ENCODE measurements at regions not wholly inside any gene's neighbourhood (a gene's known extent, or its start where the extent isn't known, plus 50 kb on each side); places are given as distances from the start of the nearest gene placed in this dataset.

DNA sequence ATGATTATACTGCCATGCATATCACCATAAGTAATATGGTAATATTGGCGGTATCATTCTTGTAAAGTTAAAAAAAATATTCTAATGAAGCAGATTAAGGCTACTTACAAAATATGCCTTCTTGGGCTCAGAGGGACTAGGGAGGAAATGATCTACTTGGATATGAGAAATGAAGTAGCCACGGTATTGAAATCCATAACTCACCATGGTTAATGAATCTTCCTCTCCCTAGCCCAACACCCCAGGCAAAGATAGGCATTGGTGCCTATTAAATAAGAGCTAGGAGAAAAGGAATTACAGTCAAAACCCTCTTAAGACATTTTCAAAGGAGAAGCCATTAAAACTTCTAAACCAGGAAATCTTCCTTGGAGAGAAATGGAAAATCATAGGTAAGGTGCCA lies 280.5 kb downstream of the TFAP2B start:
- no peak overlapping the region for H3K4me3 Mint-ChIP-seq
- Histone ChIP-seq H3K4me1 (ENCODE audit: control insufficient read depth in 2 of 2, insufficient read depth in 2 of 2, low read length in 2 of 2) (no peaks in the 10 kb centered on the region), H3K9me3 (ENCODE audit: control insufficient read depth in 2 of 3, low read length in 3 of 3) (no peaks in the 10 kb centered on the region), H3K27ac (ENCODE audit: low read depth, low read length) (no peak overlapping the region), H3K27me3 (ENCODE audit: control insufficient read depth in 2 of 2, insufficient read depth in 2 of 2, low read length in 2 of 2) (no peaks in the 10 kb centered on the region), H3K36me3 (ENCODE audit: control insufficient read depth in 2 of 3, insufficient read depth in 3 of 3, low read length in 3 of 3) (no peaks in the 10 kb centered on the region), H3K4me3 (ENCODE audit: low read length) (no peak overlapping the region)
- no peak overlapping the region for H3K27ac Mint-ChIP-seq
- intact Hi-C loops (cut with micrococcal nuclease) = no loop called here
- H3K36me3 Mint-ChIP-seq = no peaks in the 10 kb centered on the region
- DNase-seq (no peak), ATAC-seq (no peak)
- CTCF ChIA-PET = no interaction called here
- peaks cover 0 to 8% (median 2%) of the 10 kb centered on the region in 11 donors for H3K9me3 Mint-ChIP-seq
- H3K4me1 Mint-ChIP-seq = no peaks in the 10 kb centered on the region
- no peaks in the 10 kb centered on the region for H3K27me3 Mint-ChIP-seq
- POLR2A ChIA-PET = no interaction called here

DNA sequence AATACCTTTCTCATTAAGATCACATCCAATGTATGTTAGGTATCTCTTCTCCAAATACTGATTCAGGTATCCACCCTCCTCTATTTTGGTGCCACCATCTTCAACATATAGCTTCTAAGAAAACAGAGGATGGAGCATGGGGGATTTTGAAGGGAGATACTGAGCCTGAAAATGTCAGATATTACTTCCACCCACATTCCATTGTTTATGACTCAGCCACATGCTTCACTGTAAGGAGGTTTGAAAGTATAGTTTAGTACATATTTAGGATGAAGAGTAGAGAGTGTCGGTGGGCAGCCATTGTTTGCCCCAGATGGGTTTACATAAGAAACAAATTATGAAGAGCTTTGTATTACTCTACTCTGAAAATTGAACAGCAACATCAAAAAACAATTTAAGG lies 286.7 kb downstream of the TFAP2B start:
- no peaks in the 10 kb centered on the region for H3K4me1 Mint-ChIP-seq
- H3K27ac Mint-ChIP-seq = no peak overlapping the region
- no peak overlapping the region for H3K4me3 Mint-ChIP-seq
- H3K36me3 ChIP-seq (ENCODE audit: control insufficient read depth in 2 of 3, insufficient read depth in 3 of 3, low read length in 3 of 3) = no peaks in the 10 kb centered on the region
- no peak overlapping the region for H3K27ac ChIP-seq (ENCODE audit: low read depth, low read length)
- DNase-seq = no peak
- no peak overlapping the region for H3K4me3 ChIP-seq (ENCODE audit: low read length)
- intact Hi-C loops (cut with micrococcal nuclease) = no loop called here
- no peaks in the 10 kb centered on the region for H3K4me1 ChIP-seq (ENCODE audit: control insufficient read depth in 2 of 2, insufficient read depth in 2 of 2, low read length in 2 of 2)
- ATAC-seq = no peak
- H3K27me3 ChIP-seq (ENCODE audit: control insufficient read depth in 2 of 2, insufficient read depth in 2 of 2, low read length in 2 of 2) = no peaks in the 10 kb centered on the region
- CTCF ChIA-PET = no interaction called here
- H3K9me3 ChIP-seq (ENCODE audit: control insufficient read depth in 2 of 3, low read length in 3 of 3) = no peaks in the 10 kb centered on the region
- POLR2A ChIA-PET = no interaction called here
- no peaks in the 10 kb centered on the region for H3K36me3 Mint-ChIP-seq
- H3K27me3 Mint-ChIP-seq = no peaks in the 10 kb centered on the region
- peaks cover 0 to 16% (median 5%) of the 10 kb centered on the region in 11 donors for H3K9me3 Mint-ChIP-seq

DNA sequence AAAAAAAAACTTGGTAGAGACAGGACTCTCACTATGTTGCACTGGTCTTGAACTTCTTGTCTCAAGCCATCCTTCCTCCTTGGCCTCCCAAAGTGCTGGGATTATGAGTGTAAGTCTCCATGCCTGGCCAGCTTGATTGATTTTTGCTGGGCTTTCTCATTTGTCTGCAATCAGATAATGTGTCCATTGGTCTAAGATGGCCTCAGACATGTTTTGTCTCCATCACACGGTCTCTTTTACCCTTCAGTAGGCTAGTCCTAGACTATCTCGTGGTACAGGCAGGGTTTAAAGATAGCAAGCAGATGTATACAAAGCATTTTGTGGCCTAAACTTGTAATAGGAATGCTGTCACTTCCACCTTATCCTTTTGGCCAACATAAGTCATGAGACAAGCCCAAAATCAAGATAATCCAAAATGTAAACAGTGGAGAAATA lies 289.1 kb downstream of the TFAP2B start:
- Histone ChIP-seq H3K4me1 (ENCODE audit: control insufficient read depth in 2 of 2, insufficient read depth in 2 of 2, low read length in 2 of 2) (no peaks in the 10 kb centered on the region), H3K9me3 (ENCODE audit: control insufficient read depth in 2 of 3, low read length in 3 of 3) (no peaks in the 10 kb centered on the region), H3K27ac (ENCODE audit: low read depth, low read length) (no peak overlapping the region), H3K27me3 (ENCODE audit: control insufficient read depth in 2 of 2, insufficient read depth in 2 of 2, low read length in 2 of 2) (no peaks in the 10 kb centered on the region), H3K4me3 (ENCODE audit: low read length) (no peak overlapping the region), H3K36me3 (ENCODE audit: control insufficient read depth in 2 of 3, insufficient read depth in 3 of 3, low read length in 3 of 3) (no peaks in the 10 kb centered on the region)
- ATAC-seq (no peak), DNase-seq (no peak)
- no peaks in the 10 kb centered on the region for H3K27me3 Mint-ChIP-seq
- H3K4me1 Mint-ChIP-seq = no peaks in the 10 kb centered on the region
- ChIA-PET CTCF (no interaction called here), POLR2A (no interaction called here)
- intact Hi-C loops (cut with micrococcal nuclease) = no loop called here
- H3K36me3 Mint-ChIP-seq = no peaks in the 10 kb centered on the region
- H3K27ac Mint-ChIP-seq = no peak overlapping the region
- no peak overlapping the region for H3K4me3 Mint-ChIP-seq
- peaks cover 0 to 16% (median 5%) of the 10 kb centered on the region in 11 donors for H3K9me3 Mint-ChIP-seq

DNA sequence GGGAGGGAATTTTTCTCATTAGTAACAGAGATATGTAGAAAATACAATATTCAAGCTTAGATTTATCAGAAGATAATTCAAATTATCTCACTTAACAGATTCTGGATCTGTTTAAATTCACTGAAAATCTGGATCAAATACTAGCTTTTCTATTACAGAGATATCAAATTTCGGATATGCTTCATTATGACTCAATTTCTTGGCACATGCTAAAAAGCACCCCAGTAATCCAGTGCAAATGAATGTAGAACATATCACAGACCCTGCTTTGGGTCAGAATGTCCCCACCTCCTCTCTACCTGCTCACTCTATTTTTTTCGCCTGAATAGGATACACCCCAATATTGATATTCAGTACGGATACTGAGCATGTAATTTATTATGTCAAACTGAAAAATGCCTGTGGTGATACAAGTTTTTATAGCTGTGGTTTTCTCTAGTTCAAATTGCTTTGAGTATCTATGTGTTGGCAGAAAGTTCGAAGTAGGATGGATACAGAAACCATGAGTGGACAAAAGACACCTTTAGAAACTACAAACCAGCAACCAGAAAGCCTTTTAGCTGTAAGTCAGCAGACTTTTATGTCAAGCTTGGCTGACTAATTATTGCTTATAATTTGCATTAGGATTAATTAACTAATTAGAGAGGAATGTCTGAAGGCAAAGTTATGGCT lies 290.0 kb downstream of the TFAP2B start:
- no peak overlapping the region for H3K4me3 Mint-ChIP-seq
- no peaks in the 10 kb centered on the region for H3K4me1 Mint-ChIP-seq
- no peaks in the 10 kb centered on the region for H3K36me3 Mint-ChIP-seq
- DNase-seq (no peak), ATAC-seq (no peak)
- no peak overlapping the region for H3K27ac ChIP-seq (ENCODE audit: low read depth, low read length)
- no peaks in the 10 kb centered on the region for H3K27me3 ChIP-seq (ENCODE audit: control insufficient read depth in 2 of 2, insufficient read depth in 2 of 2, low read length in 2 of 2)
- ChIA-PET CTCF (no interaction called here), POLR2A (no interaction called here)
- H3K9me3 ChIP-seq (ENCODE audit: control insufficient read depth in 2 of 3, low read length in 3 of 3) = no peaks in the 10 kb centered on the region
- H3K36me3 ChIP-seq (ENCODE audit: control insufficient read depth in 2 of 3, insufficient read depth in 3 of 3, low read length in 3 of 3) = no peaks in the 10 kb centered on the region
- intact Hi-C loops (cut with micrococcal nuclease) = no loop called here
- no peak overlapping the region for H3K27ac Mint-ChIP-seq
- H3K9me3 Mint-ChIP-seq = peaks cover 0 to 16% (median 5%) of the 10 kb centered on the region in 11 donors
- H3K4me1 ChIP-seq (ENCODE audit: control insufficient read depth in 2 of 2, insufficient read depth in 2 of 2, low read length in 2 of 2) = no peaks in the 10 kb centered on the region
- H3K27me3 Mint-ChIP-seq = no peaks in the 10 kb centered on the region
- H3K4me3 ChIP-seq (ENCODE audit: low read length) = no peak overlapping the region

DNA sequence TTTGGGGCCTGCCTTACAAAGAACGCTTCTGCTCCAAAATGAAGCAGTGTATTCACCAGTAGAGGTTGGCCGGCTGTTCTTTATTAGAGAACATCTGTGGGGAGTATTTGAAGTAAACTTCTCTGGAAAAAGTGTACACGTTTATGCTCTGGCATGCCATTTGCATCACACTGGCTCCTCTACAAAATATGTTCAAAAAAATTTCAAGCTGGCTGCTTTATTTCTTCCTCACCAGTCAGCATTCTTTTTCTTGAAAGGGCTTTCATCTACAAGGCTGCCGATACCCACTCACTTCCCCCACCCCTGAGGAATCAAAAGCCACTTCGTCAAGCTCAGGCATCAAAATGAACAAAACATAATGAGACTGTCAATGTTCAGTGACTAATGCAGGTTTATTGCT lies 294.1 kb downstream of the TFAP2B start:
- Histone ChIP-seq H3K9me3 (ENCODE audit: control insufficient read depth in 2 of 3, low read length in 3 of 3) (no peaks in the 10 kb centered on the region), H3K4me3 (ENCODE audit: low read length) (no peak overlapping the region), H3K36me3 (ENCODE audit: control insufficient read depth in 2 of 3, insufficient read depth in 3 of 3, low read length in 3 of 3) (no peaks in the 10 kb centered on the region), H3K27me3 (ENCODE audit: control insufficient read depth in 2 of 2, insufficient read depth in 2 of 2, low read length in 2 of 2) (no peaks in the 10 kb centered on the region), H3K4me1 (ENCODE audit: control insufficient read depth in 2 of 2, insufficient read depth in 2 of 2, low read length in 2 of 2) (no peaks in the 10 kb centered on the region), H3K27ac (ENCODE audit: low read depth, low read length) (no peak overlapping the region)
- CTCF ChIA-PET = interaction anchor here (0.7 kb wide), 1 partner anchor 123 kb away, joined by 4 read pairs; no protein-coding TSS in a partner anchor
- Mint-ChIP-seq H3K27ac (no peak overlapping the region), H3K36me3 (no peaks in the 10 kb centered on the region), H3K4me3 (no peak overlapping the region), H3K4me1 (no peaks in the 10 kb centered on the region), H3K9me3 (peaks cover 0 to 8% (median 3%) of the 10 kb centered on the region in 11 donors), H3K27me3 (peaks cover 0 to 8% (median 0%) of the 10 kb centered on the region in 5 donors)
- DNase-seq = no peak
- intact Hi-C loops (cut with micrococcal nuclease) = no loop called here
- no peak for ATAC-seq
- POLR2A ChIA-PET = no interaction called here

DNA sequence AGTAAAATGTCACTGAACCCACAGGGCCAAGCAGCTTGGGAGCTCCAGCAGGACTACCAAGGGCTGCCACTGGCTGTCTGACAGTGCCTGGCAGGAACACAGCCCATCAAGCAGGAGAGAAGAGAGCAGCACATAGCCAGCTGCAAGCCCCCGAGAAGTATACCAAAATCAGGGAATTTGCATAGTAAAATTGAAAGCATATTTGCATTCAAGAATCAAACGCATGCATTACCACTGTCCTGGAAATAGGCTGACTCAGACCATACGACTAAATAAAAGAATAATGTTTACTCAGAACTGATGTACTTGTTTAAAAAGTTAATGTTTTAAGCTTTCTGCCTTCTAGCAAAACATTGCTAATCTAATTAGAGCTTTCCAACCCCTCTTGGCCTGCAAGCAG lies 298.1 kb downstream of the TFAP2B start:
- ChIA-PET CTCF (no interaction called here), POLR2A (no interaction called here)
- DNase-seq = no peak
- Histone ChIP-seq H3K27ac (ENCODE audit: low read depth, low read length) (no peak overlapping the region), H3K9me3 (ENCODE audit: control insufficient read depth in 2 of 3, low read length in 3 of 3) (no peaks in the 10 kb centered on the region), H3K4me1 (ENCODE audit: control insufficient read depth in 2 of 2, insufficient read depth in 2 of 2, low read length in 2 of 2) (no peaks in the 10 kb centered on the region), H3K27me3 (ENCODE audit: control insufficient read depth in 2 of 2, insufficient read depth in 2 of 2, low read length in 2 of 2) (no peaks in the 10 kb centered on the region), H3K36me3 (ENCODE audit: control insufficient read depth in 2 of 3, insufficient read depth in 3 of 3, low read length in 3 of 3) (no peaks in the 10 kb centered on the region), H3K4me3 (ENCODE audit: low read length) (no peak overlapping the region)
- H3K27me3 Mint-ChIP-seq = peaks cover 0 to 8% (median 0%) of the 10 kb centered on the region in 5 donors
- H3K4me3 Mint-ChIP-seq = no peak overlapping the region
- intact Hi-C loops (cut with micrococcal nuclease) = no loop called here
- H3K27ac Mint-ChIP-seq = no peak overlapping the region
- H3K4me1 Mint-ChIP-seq = no peaks in the 10 kb centered on the region
- no peak for ATAC-seq
- H3K36me3 Mint-ChIP-seq = no peaks in the 10 kb centered on the region
- H3K9me3 Mint-ChIP-seq = peaks cover 0 to 10% (median 4%) of the 10 kb centered on the region in 11 donors

DNA sequence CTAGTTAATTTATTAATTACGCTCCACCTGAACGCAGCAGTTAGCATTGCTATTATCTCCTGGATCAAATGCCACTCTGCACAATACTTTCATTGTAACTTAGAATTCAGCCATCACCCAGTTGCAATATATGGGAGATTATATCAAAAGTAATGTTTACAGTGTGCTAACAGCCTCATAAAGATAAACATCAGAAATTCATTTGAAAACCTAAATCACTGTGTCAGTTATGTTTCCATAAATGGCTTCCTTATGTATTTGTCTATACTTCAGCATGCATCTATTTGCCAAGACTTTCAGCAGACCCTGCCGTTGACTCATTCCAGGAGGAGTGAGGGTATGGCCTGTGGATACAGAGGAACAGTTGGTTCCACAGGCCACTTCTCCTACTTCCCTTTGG lies 300.1 kb downstream of the TFAP2B start:
- CTCF ChIA-PET = no interaction called here
- ATAC-seq (no peak), DNase-seq (no peak)
- intact Hi-C loops (cut with micrococcal nuclease) = no loop called here
- Histone ChIP-seq H3K36me3 (ENCODE audit: control insufficient read depth in 2 of 3, insufficient read depth in 3 of 3, low read length in 3 of 3) (no peaks in the 10 kb centered on the region), H3K9me3 (ENCODE audit: control insufficient read depth in 2 of 3, low read length in 3 of 3) (no peaks in the 10 kb centered on the region), H3K27ac (ENCODE audit: low read depth, low read length) (no peak overlapping the region), H3K27me3 (ENCODE audit: control insufficient read depth in 2 of 2, insufficient read depth in 2 of 2, low read length in 2 of 2) (no peaks in the 10 kb centered on the region), H3K4me1 (ENCODE audit: control insufficient read depth in 2 of 2, insufficient read depth in 2 of 2, low read length in 2 of 2) (no peaks in the 10 kb centered on the region), H3K4me3 (ENCODE audit: low read length) (no peak overlapping the region)
- Mint-ChIP-seq H3K27me3 (peaks cover 0 to 8% (median 0%) of the 10 kb centered on the region in 5 donors), H3K9me3 (peaks cover 2 to 12% (median 5%) of the 10 kb centered on the region in 11 donors), H3K36me3 (peaks cover 0 to 5% (median 0%) of the 10 kb centered on the region in 5 donors), H3K4me1 (no peaks in the 10 kb centered on the region), H3K4me3 (no peak overlapping the region), H3K27ac (no peak overlapping the region)
- POLR2A ChIA-PET = no interaction called here

Measured in naive thymus-derived CD4-positive, alpha-beta T cell (primary cell).